AG09309 (cell line): ENCODE measurements at regions not wholly inside any gene's neighbourhood (a gene's known extent, or its start where the extent isn't known, plus 50 kb on each side); places are given as distances from the start of the nearest gene placed in this dataset.

Experiments used
- DNase-seq: peaks from one replicate; pipeline ENCODE4 v3.0.0-alpha.2; 2010; ENCODE audit warnings: low read depth
- H3K4me3 ChIP-seq: 2 replicates; pipeline ENCODE4 v1.5.1; 2011; ENCODE audit warnings: mild to moderate bottlenecking, low read depth, low read length, moderate library complexity; ENCODE audit not compliant: control insufficient read depth
- CTCF ChIP-seq: IDR thresholded peaks from 2 replicates; pipeline ENCODE4 v1.5.1; 2011; ENCODE audit warnings: mild to moderate bottlenecking, low read depth, low read length, inconsistent platforms; ENCODE audit not compliant: insufficient read depth, control insufficient read depth; ENCODE audit errors: missing control alignments

- no peak for TF ChIP-seq CTCF
- DNase-seq, result no peak
Measured at GRCh38 chr3:35500641-35501350, 138.5 kb upstream of the ARPP21 start.

GRCh38 chr3:35502699-35503098 lies 136.6 kb upstream of the ARPP21 start:
- DNase-seq, result no peak
- TF ChIP-seq CTCF, result no peak
- no peak overlapping the region for H3K4me3 ChIP-seq

More at GRCh38 chr3:35500641-35501350, 138.5 kb upstream of the ARPP21 start:
- no peak overlapping the region for H3K4me3 ChIP-seq

GRCh38 chr3:35505181-35505580 lies 134.1 kb upstream of the ARPP21 start:
- TF ChIP-seq CTCF, result no peak
- H3K4me3 ChIP-seq, result no peak overlapping the region
- DNase-seq, result no peak

GRCh38 chr3:35505772-35506171 lies 133.6 kb upstream of the ARPP21 start:
- no peak overlapping the region for H3K4me3 ChIP-seq
- no peak for DNase-seq
- no peak for TF ChIP-seq CTCF

GRCh38 chr3:35519936-35520335 lies 119.4 kb upstream of the ARPP21 start:
- no peak for TF ChIP-seq CTCF
- no peak overlapping the region for H3K4me3 ChIP-seq
- no peak for DNase-seq

- no peak for DNase-seq
- no peak overlapping the region for H3K4me3 ChIP-seq
- no peak for TF ChIP-seq CTCF
Measured at GRCh38 chr3:35521196-35521595, 118.1 kb upstream of the ARPP21 start.

GRCh38 chr3:35522450-35522849 lies 116.9 kb upstream of the ARPP21 start:
- no peak for TF ChIP-seq CTCF
- no peak overlapping the region for H3K4me3 ChIP-seq
- no peak for DNase-seq
